NB4 (cell line): ENCODE measurements at regions not wholly inside any gene's neighbourhood (a gene's known extent, or its start where the extent isn't known, plus 50 kb on each side); places are given as distances from the start of the nearest gene placed in this dataset.

ENCODE experiments used
- MYC ChIP-seq: IDR thresholded peaks from 2 replicates; pipeline ENCODE4 v1.6.1; 2011; ENCODE audit warnings: low read depth, low read length
- POLR2A ChIP-seq: IDR thresholded peaks from 2 replicates; pipeline ENCODE4 v1.6.1; 2011; ENCODE audit warnings: mild to moderate bottlenecking; ENCODE audit not compliant: insufficient read length; ENCODE audit errors: extremely low read depth
- TF ChIP-seq, protein P1 (sequence below): IDR thresholded peaks from one replicate; pipeline ENCODE4 v1.5.1; 2012; ENCODE audit warnings: low read depth, low read length
- TF ChIP-seq, protein P2 (sequence below): IDR thresholded peaks from 2 replicates; pipeline ENCODE4 v1.6.1; 2011; ENCODE audit warnings: low read depth, low read length

DNA sequence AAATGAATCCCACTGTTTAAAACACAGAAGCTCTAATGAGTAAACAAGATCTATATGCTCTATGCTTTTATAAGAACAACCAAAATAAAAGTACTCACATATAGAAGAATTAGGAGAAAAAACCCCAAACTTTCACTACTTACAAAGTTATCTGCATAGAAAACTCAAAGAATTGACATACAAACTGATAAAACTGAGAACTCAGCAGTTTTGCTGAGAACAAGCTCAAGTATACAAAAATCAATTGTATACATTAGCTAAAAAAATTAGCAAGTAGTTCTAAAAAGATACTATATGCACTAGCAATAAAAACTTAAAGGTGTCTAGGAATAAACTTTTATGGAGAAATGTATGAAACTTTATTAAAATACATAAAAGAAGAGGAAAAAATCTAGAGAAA lies 186.2 kb upstream of the KAZN start:
- TF ChIP-seq, protein P1, sequence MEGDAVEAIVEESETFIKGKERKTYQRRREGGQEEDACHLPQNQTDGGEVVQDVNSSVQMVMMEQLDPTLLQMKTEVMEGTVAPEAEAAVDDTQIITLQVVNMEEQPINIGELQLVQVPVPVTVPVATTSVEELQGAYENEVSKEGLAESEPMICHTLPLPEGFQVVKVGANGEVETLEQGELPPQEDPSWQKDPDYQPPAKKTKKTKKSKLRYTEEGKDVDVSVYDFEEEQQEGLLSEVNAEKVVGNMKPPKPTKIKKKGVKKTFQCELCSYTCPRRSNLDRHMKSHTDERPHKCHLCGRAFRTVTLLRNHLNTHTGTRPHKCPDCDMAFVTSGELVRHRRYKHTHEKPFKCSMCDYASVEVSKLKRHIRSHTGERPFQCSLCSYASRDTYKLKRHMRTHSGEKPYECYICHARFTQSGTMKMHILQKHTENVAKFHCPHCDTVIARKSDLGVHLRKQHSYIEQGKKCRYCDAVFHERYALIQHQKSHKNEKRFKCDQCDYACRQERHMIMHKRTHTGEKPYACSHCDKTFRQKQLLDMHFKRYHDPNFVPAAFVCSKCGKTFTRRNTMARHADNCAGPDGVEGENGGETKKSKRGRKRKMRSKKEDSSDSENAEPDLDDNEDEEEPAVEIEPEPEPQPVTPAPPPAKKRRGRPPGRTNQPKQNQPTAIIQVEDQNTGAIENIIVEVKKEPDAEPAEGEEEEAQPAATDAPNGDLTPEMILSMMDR = no peak
- TF ChIP-seq, protein P2, sequence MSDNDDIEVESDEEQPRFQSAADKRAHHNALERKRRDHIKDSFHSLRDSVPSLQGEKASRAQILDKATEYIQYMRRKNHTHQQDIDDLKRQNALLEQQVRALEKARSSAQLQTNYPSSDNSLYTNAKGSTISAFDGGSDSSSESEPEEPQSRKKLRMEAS = no peak
- TF ChIP-seq POLR2A = no peak
- TF ChIP-seq MYC = no peak
